B cell (primary cell): ENCODE measurements at regions not wholly inside any gene's neighbourhood (a gene's known extent, or its start where the extent isn't known, plus 50 kb on each side); places are given as distances from the start of the nearest gene placed in this dataset.

Source experiments
- EZH2 ChIP-seq: IDR thresholded peaks from 2 replicates; pipeline ENCODE4 v1.6.1; 2012; ENCODE audit warnings: borderline replicate concordance, low read depth, mild to moderate bottlenecking, moderate library complexity, low read length; ENCODE audit not compliant: insufficient read depth, poor library complexity, severe bottlenecking
- TF ChIP-seq, protein P1 (sequence below): fragments of 200-600 bp; IDR thresholded peaks from one replicate; pipeline ENCODE4 v1.8.0; 2022; ENCODE audit warnings: antibody characterized with exemption, mild to moderate bottlenecking

DNA sequence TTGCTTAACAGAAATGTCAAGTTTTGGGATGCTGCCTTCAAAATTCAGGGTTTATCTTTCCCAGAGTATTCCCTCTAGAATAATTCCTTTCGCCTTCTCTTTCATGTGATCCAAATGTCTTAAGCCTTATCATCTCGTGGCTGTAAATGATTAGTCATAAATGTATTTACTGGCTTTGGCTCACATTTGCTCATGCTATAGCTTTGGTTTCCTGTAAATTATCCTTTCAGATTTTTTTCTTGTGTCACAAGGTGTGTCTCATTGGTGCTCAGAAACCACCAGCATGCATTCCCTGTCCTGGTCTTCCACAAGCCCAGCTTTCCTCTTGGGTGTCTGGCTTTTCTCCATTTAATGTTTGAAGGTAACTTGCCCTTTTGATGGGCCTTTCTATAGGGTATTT lies 692.7 kb upstream of the ALCAM start:
- TF ChIP-seq, protein P1, sequence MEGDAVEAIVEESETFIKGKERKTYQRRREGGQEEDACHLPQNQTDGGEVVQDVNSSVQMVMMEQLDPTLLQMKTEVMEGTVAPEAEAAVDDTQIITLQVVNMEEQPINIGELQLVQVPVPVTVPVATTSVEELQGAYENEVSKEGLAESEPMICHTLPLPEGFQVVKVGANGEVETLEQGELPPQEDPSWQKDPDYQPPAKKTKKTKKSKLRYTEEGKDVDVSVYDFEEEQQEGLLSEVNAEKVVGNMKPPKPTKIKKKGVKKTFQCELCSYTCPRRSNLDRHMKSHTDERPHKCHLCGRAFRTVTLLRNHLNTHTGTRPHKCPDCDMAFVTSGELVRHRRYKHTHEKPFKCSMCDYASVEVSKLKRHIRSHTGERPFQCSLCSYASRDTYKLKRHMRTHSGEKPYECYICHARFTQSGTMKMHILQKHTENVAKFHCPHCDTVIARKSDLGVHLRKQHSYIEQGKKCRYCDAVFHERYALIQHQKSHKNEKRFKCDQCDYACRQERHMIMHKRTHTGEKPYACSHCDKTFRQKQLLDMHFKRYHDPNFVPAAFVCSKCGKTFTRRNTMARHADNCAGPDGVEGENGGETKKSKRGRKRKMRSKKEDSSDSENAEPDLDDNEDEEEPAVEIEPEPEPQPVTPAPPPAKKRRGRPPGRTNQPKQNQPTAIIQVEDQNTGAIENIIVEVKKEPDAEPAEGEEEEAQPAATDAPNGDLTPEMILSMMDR: no peak
- TF ChIP-seq EZH2: no peak
